GM21528 (cell line): ENCODE measurements at regions not wholly inside any gene's neighbourhood (a gene's known extent, or its start where the extent isn't known, plus 50 kb on each side); places are given as distances from the start of the nearest gene placed in this dataset.
"Not testable (repeated sequence)": the region's sequence is repeated elsewhere in the genome, so short reads cannot be mapped to it uniquely, and the experiment has no call there.

Source experiments
- ATAC-seq: cut with Tn5 transposase; IDR thresholded peaks from one replicate; pipeline ENCODE4 v1.9.1; 2021; ENCODE audit warnings: mild to moderate bottlenecking, moderate library complexity; ENCODE audit not compliant: unreplicated experiment, low FRiP score

GRCh38 chr12:90621927-90622326 lies 333.0 kb downstream of the CCER1 start:
- no peak for ATAC-seq

DNA sequence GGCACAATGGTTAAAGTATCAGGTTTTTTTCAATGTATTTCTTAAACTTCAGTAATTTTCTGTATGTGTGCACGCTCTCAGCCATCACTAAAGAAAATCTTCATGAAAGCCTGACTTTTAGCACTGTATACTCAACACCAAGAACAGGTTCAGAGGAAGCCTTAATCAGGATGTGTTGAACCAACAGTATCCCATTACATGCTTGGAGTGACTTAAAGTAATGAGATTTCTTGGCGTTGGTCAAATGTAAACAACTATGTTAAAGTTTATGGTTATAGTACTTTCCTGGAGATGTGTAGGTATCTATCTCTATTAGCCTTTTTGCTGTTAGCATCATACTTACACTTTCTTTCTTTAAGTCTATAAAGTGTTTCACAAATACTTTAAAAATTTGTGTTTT lies 335.0 kb downstream of the CCER1 start:
- no peak for ATAC-seq

DNA sequence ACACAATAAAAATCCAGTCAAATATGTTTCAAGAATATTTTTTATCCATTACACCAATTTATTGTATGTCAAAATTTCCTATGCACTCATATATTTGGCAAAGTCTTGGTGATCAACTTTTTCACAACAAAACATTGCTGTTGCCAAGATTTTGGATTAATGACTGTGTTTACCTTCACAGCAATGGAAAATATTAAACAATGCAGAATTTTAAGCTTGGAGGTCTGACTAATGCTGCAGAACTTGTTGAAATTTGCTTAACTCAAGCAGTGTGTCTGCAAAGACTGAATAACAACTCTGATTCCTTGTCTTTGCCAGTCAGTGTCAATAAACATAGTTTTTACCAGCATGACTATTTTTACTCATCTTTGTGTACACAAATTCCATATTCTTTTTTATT lies 336.4 kb downstream of the CCER1 start:
- no peak for ATAC-seq

- no peak for ATAC-seq
These were observed 343.1 kb downstream of the CCER1 start for GRCh38 chr12:90611891-90612290.

- ATAC-seq = no peak
These were observed 343.9 kb downstream of the CCER1 start for GRCh38 chr12:90611048-90611447.

DNA sequence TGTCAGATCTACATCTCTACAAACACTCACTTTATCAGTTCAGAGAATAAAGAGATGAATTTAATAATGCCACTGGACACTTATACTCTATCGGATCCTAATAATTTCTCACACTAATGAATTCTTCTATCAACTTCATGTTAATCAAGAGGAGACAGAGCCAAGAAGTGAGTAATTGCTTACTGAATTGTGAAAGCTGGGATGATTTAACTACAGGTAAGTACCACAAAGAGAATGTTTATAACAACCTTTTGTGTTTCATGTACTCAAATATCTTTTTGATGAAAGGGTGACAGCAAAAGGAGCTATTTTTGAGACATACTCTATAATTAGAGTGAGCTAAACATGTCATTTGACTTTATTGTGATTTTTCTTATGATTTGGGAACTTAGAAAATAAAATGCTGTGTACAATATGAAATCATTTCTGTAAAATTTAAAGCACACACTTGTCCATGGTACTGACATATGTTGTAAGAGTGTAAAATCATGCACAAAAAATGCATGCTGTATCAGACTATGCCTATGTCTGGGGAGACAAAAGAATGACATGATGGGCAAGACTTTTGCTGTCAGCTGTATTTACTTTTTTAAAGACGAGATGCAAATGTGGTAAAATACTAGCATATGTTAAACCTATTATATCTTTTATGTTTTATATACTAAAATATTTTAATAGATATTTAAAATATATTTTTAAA lies 361.2 kb downstream of the CCER1 start:
- ATAC-seq = no peak

- no peak for ATAC-seq
These were observed 365.0 kb downstream of the CCER1 start for GRCh38 chr12:90589956-90590355.

DNA sequence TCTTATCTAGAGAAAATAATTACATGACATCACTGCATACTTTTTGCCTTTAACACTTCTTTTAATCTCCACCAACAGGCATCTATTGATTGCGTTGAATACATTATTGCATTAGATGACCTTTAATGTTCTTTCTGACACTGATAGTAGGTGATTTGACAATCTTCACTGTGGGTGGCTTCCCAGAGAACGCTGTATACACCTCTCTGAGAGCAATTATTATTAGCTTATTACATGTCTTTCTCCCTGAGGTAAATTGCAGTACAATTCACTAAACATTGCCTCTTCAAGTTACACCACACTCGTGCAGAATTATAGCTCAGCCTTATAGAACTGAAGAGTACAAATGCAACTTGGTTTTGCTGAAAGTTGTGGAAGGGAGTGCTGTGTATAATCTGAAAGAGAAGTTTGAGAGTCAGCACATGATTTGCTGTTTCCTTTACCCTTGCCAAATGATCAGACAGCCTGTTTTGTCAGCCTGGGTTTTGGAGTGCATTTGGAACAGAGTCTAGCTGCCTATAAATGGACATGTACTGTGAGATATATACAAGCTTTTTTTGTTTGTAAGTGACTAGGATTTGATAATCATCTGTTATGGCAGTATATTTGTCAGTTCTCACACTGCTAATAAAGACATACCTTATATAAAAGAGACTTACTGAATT lies 369.2 kb downstream of the CCER1 start:
- no peak for ATAC-seq

DNA sequence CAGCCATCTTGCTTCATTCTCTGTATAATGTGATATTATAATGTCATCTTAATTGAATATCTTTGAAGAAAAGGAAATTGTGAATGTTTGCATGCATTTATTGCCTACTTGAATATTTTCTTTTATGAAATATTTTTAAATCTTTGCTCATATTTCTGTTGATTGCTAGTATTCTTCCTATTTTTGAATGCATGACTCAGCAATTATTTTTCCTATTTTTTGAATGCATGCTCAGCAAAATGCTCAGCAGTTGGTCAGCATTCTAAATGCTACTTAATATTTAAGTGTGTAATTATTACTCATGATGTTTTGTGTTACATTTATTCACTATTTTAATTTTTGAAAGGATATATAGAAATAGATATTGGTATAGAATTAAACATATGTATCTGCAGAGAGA lies 378.3 kb downstream of the CCER1 start:
- no peak for ATAC-seq

GRCh38 chr12:90575995-90576394 lies 379.0 kb downstream of the CCER1 start:
- no peak for ATAC-seq

DNA sequence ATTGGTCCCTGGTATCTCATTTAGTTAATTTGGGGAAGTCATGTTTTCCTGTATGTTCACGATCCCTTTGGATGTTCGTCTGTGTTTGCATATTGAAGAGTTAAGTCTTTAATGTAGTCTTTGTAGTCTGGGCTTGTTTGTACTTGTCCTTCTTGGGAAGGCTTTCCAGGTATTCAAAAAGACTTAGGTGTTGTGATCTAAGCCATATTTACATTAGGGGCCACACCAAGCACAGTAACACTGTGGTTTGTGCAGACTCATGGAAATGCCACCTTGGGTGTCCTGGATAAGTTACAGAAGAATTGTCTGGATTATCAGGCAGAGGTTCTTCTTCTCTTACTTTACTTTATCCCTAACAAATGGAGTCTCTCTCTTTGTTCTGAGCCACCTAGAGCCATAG lies 380.3 kb downstream of the CCER1 start:
- no peak for ATAC-seq

- ATAC-seq = no peak
These were observed 382.2 kb downstream of the CCER1 start for GRCh38 chr12:90572778-90573177.

GRCh38 chr12:90569685-90570084 lies 385.3 kb downstream of the CCER1 start:
- no peak for ATAC-seq

GRCh38 chr12:90562671-90563070 lies 392.3 kb downstream of the CCER1 start:
- ATAC-seq = no peak

DNA sequence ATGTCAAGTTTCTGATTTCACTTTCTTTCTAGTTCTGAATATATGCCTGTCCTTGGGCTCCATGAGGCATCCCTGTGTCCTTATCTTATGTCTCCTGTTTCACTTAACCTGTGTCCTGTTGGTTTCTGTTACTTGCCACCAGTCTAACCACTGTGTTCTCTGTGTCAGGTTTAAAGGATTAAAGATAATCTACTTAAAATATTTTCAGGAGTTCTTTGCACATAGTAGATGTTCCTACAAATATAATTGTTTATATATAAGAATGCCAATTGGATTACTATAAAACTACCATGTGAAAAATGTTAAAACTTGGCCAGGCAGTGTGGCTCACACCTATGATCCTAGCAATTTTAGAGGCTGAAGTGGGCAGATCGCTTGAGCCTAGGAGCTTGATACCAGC lies 406.4 kb downstream of the CCER1 start:
- ATAC-seq = no peak

- ATAC-seq = no peak
These were observed 408.5 kb downstream of the CCER1 start for GRCh38 chr12:90546511-90546910.

DNA sequence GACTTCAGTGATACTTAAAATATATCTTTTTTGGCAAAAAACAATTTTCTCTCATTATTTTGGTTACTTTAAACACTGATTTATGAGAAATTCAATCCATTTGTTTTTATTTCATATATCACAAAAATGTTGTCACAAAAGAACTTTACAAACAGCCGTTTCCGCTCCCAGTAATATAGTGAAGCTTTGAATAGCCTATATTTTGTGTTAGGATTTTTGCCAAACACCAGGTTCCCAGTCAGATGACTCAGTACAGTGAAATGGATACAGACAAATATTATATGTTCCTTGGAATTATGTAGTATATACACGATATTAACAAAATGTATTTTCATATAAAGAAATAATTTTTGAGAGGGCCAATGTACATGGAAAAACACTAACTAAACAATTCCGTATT lies 411.1 kb downstream of the CCER1 start:
- no peak for ATAC-seq

DNA sequence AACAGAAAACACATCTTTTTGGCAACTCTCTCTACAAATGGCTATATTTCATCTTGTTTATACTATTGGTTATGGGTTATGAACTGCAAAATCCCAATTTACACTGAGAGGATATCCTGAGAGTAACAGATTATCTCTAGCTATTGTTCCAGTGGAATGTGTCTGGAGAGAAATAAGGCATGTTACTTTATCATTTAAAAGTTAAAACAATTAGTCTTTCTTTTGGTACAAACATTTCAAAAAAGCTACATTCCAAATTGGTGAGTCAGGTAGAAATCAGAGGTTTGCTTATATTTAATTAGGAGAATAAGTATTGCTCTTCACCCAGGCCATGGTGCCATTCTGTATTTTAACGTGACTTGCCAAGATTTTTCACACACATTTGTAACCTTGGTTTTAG lies 411.6 kb downstream of the CCER1 start:
- no peak for ATAC-seq

DNA sequence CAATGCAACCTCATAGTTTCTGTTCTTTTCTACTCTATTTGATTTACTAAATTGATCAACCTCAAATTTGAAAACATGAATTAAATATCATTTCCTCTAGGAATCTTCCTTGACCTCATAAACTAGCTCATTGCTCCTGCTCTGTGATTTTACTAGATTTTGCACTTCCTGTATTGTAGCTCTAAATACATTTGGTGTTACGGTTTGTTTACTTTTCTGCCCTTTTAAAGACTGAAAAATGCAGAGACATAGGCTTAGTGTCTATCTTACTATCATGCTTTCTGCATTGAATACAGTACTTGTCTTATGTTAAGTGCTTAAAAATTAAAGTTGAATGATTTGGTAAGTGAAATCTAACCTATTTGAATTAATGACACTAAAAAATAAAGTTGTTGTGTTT lies 412.1 kb downstream of the CCER1 start:
- ATAC-seq = not testable (repeated sequence)

DNA sequence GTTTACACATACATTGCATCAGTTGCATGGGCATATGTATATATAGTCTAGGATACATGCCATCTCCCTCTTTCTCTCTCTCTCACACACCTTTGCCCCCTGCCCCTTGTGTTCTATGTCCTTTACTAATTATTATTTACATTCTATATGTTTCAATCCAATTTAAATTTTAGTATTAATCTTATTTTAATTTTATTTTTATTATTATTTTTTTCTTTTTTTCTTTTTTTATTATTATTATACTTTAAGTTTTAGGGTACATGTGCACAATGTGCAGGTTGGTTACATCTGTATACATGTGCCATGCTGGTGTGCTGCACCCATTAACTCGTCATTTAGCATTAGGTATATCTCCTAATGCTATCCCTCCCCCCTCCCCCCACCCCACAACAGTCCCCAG lies 421.1 kb downstream of the CCER1 start:
- ATAC-seq = not testable (repeated sequence)

DNA sequence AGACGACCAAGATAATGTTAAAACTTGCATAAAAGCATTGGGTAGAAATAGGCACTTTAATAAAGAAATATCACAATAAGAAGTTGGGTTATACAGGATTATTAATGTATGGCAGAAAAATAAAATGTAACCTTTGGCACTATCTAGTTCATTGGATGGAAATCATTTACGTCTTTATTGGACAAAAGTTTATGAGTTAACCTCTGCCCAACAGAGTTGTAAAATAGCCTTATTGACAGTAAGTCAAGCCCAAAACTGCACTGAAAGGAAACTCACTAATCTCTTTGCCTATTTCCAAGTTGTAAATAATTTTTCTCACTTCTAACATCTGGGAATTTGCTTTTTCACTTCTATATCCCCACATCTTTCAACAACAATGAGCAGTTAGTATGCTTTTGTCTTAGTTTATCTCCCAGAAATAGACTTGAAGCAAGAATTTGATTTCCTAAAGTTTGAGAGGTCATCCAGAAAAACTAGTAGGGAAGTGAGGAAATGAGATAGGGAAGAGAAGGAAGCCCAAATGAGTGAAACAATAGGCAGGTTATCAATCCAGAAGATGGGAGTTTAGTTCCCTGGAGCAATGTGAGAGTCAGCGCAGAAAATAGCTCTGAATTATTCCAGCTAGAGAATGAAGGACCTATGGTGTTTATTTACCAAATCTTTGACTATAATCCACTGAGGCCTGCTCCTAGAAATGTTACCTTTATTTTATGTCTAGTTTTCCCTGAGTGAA lies 434.8 kb downstream of the CCER1 start:
- no peak for ATAC-seq

DNA sequence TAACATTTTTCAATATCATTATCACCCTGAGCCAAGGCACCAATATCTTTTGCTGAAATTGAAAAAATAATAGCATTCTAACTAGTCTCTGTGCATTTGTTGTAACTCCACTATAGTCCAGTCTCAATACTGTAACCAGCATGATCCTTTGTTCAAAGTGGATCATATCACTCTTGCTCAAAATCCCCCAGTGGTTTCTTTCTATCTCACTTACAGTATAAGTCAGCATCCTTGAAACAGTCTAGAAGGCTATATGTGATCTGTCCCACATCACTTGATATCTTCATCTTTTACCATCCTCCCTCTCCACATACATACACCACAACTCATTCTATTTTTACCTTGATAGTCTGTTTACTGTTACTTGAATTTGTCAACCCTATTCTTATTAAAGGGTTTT lies 435.7 kb downstream of the CCER1 start:
- ATAC-seq = no peak
